ENCODE measurements at regions not wholly inside any gene's neighbourhood (a gene's known extent, or its start where the extent isn't known, plus 50 kb on each side); places are given as distances from the start of the nearest gene placed in this dataset.
A peak's percentile ranks its signal among the peaks of the same experiment; 100 is the strongest.

- POLR2A ChIA-PET = interaction anchor here (0.6 kb wide), 1 partner anchor 107 kb away, joined by 3 read pairs; no protein-coding TSS in a partner anchor
- FAIRE-seq = no peak
These were observed 65.8 kb upstream of the MED4 start for GRCh38 chr13:48160606-48161278.

More at GRCh38 chr13:48160606-48161278, 65.8 kb upstream of the MED4 start:
- intact Hi-C loops (cut with micrococcal nuclease) = no loop called here
- Histone ChIP-seq H2AFZ (ENCODE audit: low read depth, low read length) (peak overlapping the region; percentile 78; the same call in 1 of the 2 replicates), H3K9me3 (replicated peaks; ENCODE audit: control insufficient read depth, insufficient read depth, low read depth, low read length) (no peaks in the 10 kb centered on the region), H3K36me3 (ENCODE audit: control insufficient read depth, insufficient read depth, low read length) (no peaks in the 10 kb centered on the region), H3K4me3 (no peak overlapping the region), H3K27ac (ENCODE audit: extremely low read depth, low read depth, low read length) (peak overlapping the region; percentile 63; the same call in 2 of the 3 replicates), H3K9me1 (ENCODE audit: control insufficient read depth, insufficient read depth, low read length) (no peaks in the 10 kb centered on the region), H3K4me1 (replicated peaks in 1 of 2; ENCODE audit: control insufficient read depth in 2 of 2, insufficient read depth in 2 of 2, low read length in 2 of 2) (peaks cover 0 to 14% of the 10 kb centered on the region in 2 experiments; a peak in 3 of 5 replicates), H3K27me3 (ENCODE audit: control insufficient read depth in 2 of 2, insufficient read depth in 2 of 2, low read length in 2 of 2) (no peaks in the 10 kb centered on the region), H3K79me2 (ENCODE audit: control insufficient read depth, insufficient read depth, low read length) (no peaks in the 10 kb centered on the region), H3K9ac (ENCODE audit: insufficient read depth in 1 of 2, low read depth in 2 of 2, low read length in 2 of 2) (no peak overlapping the region), H4K20me1 (replicated peaks; ENCODE audit: control insufficient read depth, insufficient read depth, low read length) (no peaks in the 10 kb centered on the region), H3K4me2 (ENCODE audit: insufficient read depth, low read length) (no peak overlapping the region)
- CTCF ChIA-PET (ENCODE audit: low intra/inter-chr PET ratio) = no interaction called here
- WGBS (ENCODE audit: insufficient coverage, low coverage, missing lambda C conversion rate) = 13% methylated on average over 5 of the region's 5 CpGs
- TF ChIP-seq ADNP (tag; IDR thresholded peaks at IDR 0.05) (no peak), PHTF2 (CRISPR knock-in tag; IDR thresholded peaks at IDR 0.05) (no peak), NCOA4 (IDR thresholded peaks at IDR 0.05; ENCODE audit: partially characterized antibody) (no peak), CBFA2T2 (conservative IDR thresholded peaks at IDR 0.05) (no peak), ZNF253 (CRISPR knock-in tag; conservative IDR thresholded peaks at IDR 0.05) (no peak), PRMT5 (CRISPR knock-in tag; IDR thresholded peaks at IDR 0.05) (no peak), CBX5 (IDR thresholded peaks at IDR 0.05; ENCODE audit: borderline replicate concordance, low read depth) (no peak), ZNF512 (tag; IDR thresholded peaks at IDR 0.05) (no peak), ASH1L (IDR thresholded peaks at IDR 0.05; ENCODE audit: borderline replicate concordance, low read depth, partially characterized antibody) (no peak), ZKSCAN8 (CRISPR knock-in tag; IDR thresholded peaks at IDR 0.05) (no peak), CBX2 (IDR thresholded peaks at IDR 0.05; ENCODE audit: insufficient read depth, low read length, poor library complexity, severe bottlenecking) (no peak), ZNF511 (CRISPR knock-in tag; IDR thresholded peaks at IDR 0.05) (no peak), KDM1A (IDR thresholded peaks at IDR 0.05) (no peak), HDGF (IDR thresholded peaks at IDR 0.05) (no peak)
- peak in 1 of 4 experiments; percentile 8 for DNase-seq (ENCODE audit: extremely low read depth in 1 of 4, low spot score in 3 of 4)
- in situ Hi-C loops (cut with MboI) = no loop called here
- no peak; the same call in 2 of the 3 replicates for ATAC-seq
- BruUV-seq (replicated peaks) = no TSS peak
